Panc1 (cell line): ENCODE measurements at regions not wholly inside any gene's neighbourhood (a gene's known extent, or its start where the extent isn't known, plus 50 kb on each side); places are given as distances from the start of the nearest gene placed in this dataset.

Experiments used
- ATAC-seq: fragments of 200-7000 bp; cut with Tn5 transposase; 2 replicates; pipeline ENCODE4 v1.9.1; 2020; ENCODE audit warnings: mild to moderate bottlenecking, moderate library complexity
- BruUV-seq: library from RNA; stranded (reverse); fragments of 400-500 nt; replicated peaks from 2 replicates; lab custom pipeline; 2021; lab: Mats Ljungman, UMichigan
- CTCF ChIA-PET: fragments of 300-600 bp; sonication (Branson Sonifier 250); formaldehyde crosslinking; loops from one replicate; lab custom pipeline; 2022; ENCODE audit warnings: antibody characterized with exemption; lab: Charles Lee
- POLR2A ChIA-PET: fragments of 300-600 bp; sonication (Branson Sonifier 250); formaldehyde crosslinking; loops from one replicate; lab custom pipeline; 2022; ENCODE audit warnings: antibody characterized with exemption; lab: Charles Lee
- DNase-seq: peaks from one replicate; pipeline ENCODE4 v3.0.0-alpha.2; 2010; ENCODE audit warnings: low read depth, low spot score
- H3K27ac ChIP-seq: 2 replicates; pipeline ENCODE4 v1.5.1; 2011; ENCODE audit warnings: mild to moderate bottlenecking, low read length, inconsistent platforms
- H3K27me3 ChIP-seq: fragments of 200-500 bp; sonication (Bioruptor generic); 2 replicates; pipeline ENCODE4 v1.6.0; 2014; ENCODE audit warnings: low read length, inconsistent platforms; ENCODE audit not compliant: control insufficient read depth, insufficient read depth
- H3K36me3 ChIP-seq: fragments of 200-500 bp; sonication (Bioruptor generic); 2 replicates; pipeline ENCODE4 v1.5.1; 2014; ENCODE audit warnings: inconsistent platforms, mild to moderate bottlenecking, low read length, moderate library complexity; ENCODE audit not compliant: control insufficient read depth, insufficient read depth
- H3K4me1 ChIP-seq: 2 replicates; pipeline ENCODE4 v1.5.1; 2011; ENCODE audit warnings: inconsistent platforms, mild to moderate bottlenecking, low read length, moderate library complexity; ENCODE audit not compliant: control insufficient read depth, insufficient read depth
- H3K4me3 ChIP-seq, 2 experiments: 2 replicates each; pipeline ENCODE4 v1.5.1; 2011 to 2012; ENCODE audit warnings: low read depth in 2 of 2, low read length in 2 of 2, mild to moderate bottlenecking in 2 of 2, inconsistent platforms in 1 of 2, moderate library complexity in 1 of 2
- H3K9me3 ChIP-seq: fragments of 200-500 bp; sonication (Bioruptor generic); 2 replicates; pipeline ENCODE4 v1.5.1; 2014; ENCODE audit warnings: low read depth, mild to moderate bottlenecking, inconsistent platforms, low read length, moderate library complexity; ENCODE audit not compliant: control insufficient read depth, insufficient read depth
- CTCF ChIP-seq: fragments of 450-650 bp; IDR thresholded peaks from 2 replicates; pipeline ENCODE4 v1.5.1; 2017; ENCODE audit warnings: mild to moderate bottlenecking
- POLR2AphosphoS5 ChIP-seq: IDR thresholded peaks from 2 replicates; pipeline ENCODE4 v1.6.1; 2012; ENCODE audit warnings: mild to moderate bottlenecking, low read depth, low read length, moderate library complexity
- REST ChIP-seq, 2 experiments: IDR thresholded peaks; 2 replicates each; pipeline ENCODE4 v1.6.1; 2011 to 2012; ENCODE audit warnings: low read depth in 2 of 2, control low read depth in 1 of 2, low read length in 1 of 2, mild to moderate bottlenecking in 1 of 2, moderate library complexity in 1 of 2; ENCODE audit not compliant: insufficient read depth in 1 of 2
- SIN3A ChIP-seq: IDR thresholded peaks from 2 replicates; pipeline ENCODE4 v1.6.1; 2012; ENCODE audit warnings: low read depth, mild to moderate bottlenecking, low read length, moderate library complexity, borderline replicate concordance; ENCODE audit not compliant: insufficient read depth
- TCF7L2 ChIP-seq: IDR thresholded peaks from 2 replicates; pipeline ENCODE4 v1.6.1; 2011; ENCODE audit warnings: mild to moderate bottlenecking, low read depth, low read length, inconsistent platforms
- in situ Hi-C: cut with HindIII; loops from 2 replicates; pipeline ENCODE4 v1.10.0; 2016; ENCODE audit warnings: low sequenced_read_pairs, low pct_unique_long_range_greater_than_20kb
- intact Hi-C: fragments of 100-400 bp; cut with micrococcal nuclease; formaldehyde crosslinking; loops from one replicate; pipeline ENCODE4 v1.10.0; 2022; ENCODE audit not compliant: unreplicated experiment

- Histone ChIP-seq H3K4me3 (no peak overlapping the region), H3K27ac (no peak overlapping the region), H3K4me1 (no peaks in the 10 kb centered on the region), H3K27me3 (no peaks in the 10 kb centered on the region), H3K36me3 (no peaks in the 10 kb centered on the region), H3K9me3 (no peaks in the 10 kb centered on the region)
- POLR2A ChIA-PET: no interaction called here
- TF ChIP-seq CTCF: no peak
- no peak for TF ChIP-seq TCF7L2
- no peak for TF ChIP-seq POLR2AphosphoS5
- TF ChIP-seq SIN3A: no peak
- no peak for TF ChIP-seq REST (IDR thresholded peaks at IDR 0.05; ENCODE audit: insufficient read depth in 1 of 2, low read depth in 2 of 2, low read length in 1 of 2)
- intact Hi-C loops: no loop called here
- no TSS peak for BruUV-seq
- CTCF ChIA-PET: no interaction called here
- DNase-seq: no peak
- no peak for ATAC-seq
- in situ Hi-C loops: no loop called here
Observed at GRCh38 chr18:73270920-73271634, 403.3 kb upstream of the NETO1 start.

- no peaks in the 10 kb centered on the region for H3K4me1 ChIP-seq
- no peaks in the 10 kb centered on the region for H3K9me3 ChIP-seq
- intact Hi-C loops: no loop called here
- ChIA-PET CTCF (no interaction called here), POLR2A (no interaction called here)
- no TSS peak for BruUV-seq
- in situ Hi-C loops: no loop called here
- ATAC-seq (no peak), DNase-seq (no peak)
- H3K27me3 ChIP-seq: no peaks in the 10 kb centered on the region
- H3K27ac ChIP-seq: no peak overlapping the region
- no peak overlapping the region for H3K4me3 ChIP-seq
- H3K36me3 ChIP-seq: no peaks in the 10 kb centered on the region
- TF ChIP-seq TCF7L2: no peak
- TF ChIP-seq POLR2AphosphoS5: no peak
Observed at GRCh38 chr18:73264562-73264921, 396.8 kb upstream of the NETO1 start.

- Histone ChIP-seq H3K27ac (no peak overlapping the region), H3K9me3 (no peaks in the 10 kb centered on the region), H3K4me3 (no peak overlapping the region), H3K27me3 (no peaks in the 10 kb centered on the region), H3K36me3 (no peaks in the 10 kb centered on the region), H3K4me1 (no peaks in the 10 kb centered on the region)
- ATAC-seq (no peak), DNase-seq (no peak)
- BruUV-seq: no TSS peak
- ChIA-PET CTCF (no interaction called here), POLR2A (no interaction called here)
- intact Hi-C loops (no loop called here), in situ Hi-C loops (no loop called here)
- TF ChIP-seq SIN3A (no peak), TCF7L2 (no peak), POLR2AphosphoS5 (no peak), REST (IDR thresholded peaks at IDR 0.05; ENCODE audit: insufficient read depth in 1 of 2, low read depth in 2 of 2, low read length in 1 of 2) (no peak), CTCF (no peak)
Observed at GRCh38 chr18:73261923-73262322, 394.1 kb upstream of the NETO1 start.
